IMR-90 (cell line): ENCODE measurements at regions not wholly inside any gene's neighbourhood (a gene's known extent, or its start where the extent isn't known, plus 50 kb on each side); places are given as distances from the start of the nearest gene placed in this dataset.

Experiments used
- ATAC-seq: fragments of 200-7000 bp; cut with Tn5 transposase; 2 replicates; pipeline ENCODE4 v1.9.1; 2020; ENCODE audit warnings: low read depth, mild to moderate bottlenecking, moderate library complexity
- BruUV-seq: library from RNA; stranded (reverse); fragments of 400-500 nt; replicated peaks from 2 replicates; lab custom pipeline; 2021; lab: Mats Ljungman, UMichigan
- CTCF ChIA-PET: fragments of 300-600 bp; formaldehyde crosslinking; extraction: SDS; loops from one replicate; lab custom pipeline; 2021; ENCODE audit warnings: antibody characterized with exemption; lab: Yijun Ruan, JAX
- POLR2A ChIA-PET: fragments of 300-600 bp; sonication (Branson Sonifier 250); formaldehyde crosslinking; loops from one replicate; lab custom pipeline; 2022; ENCODE audit warnings: antibody characterized with exemption; ENCODE audit not compliant: unreplicated experiment; lab: Charles Lee
- DNase-seq: peaks from one replicate; pipeline ENCODE4 v3.0.0; 2013
- H2AFZ ChIP-seq: replicated peaks from 2 replicates; pipeline ENCODE3; 2013; ENCODE audit warnings: low read length, mild to moderate bottlenecking; ENCODE audit not compliant: poor library complexity
- H2AK5ac ChIP-seq: 2 replicates; pipeline ENCODE4 v1.6.1; 2013; ENCODE audit warnings: low read depth, low read length, inconsistent platforms
- H2AK9ac ChIP-seq: replicated peaks from 2 replicates; pipeline ENCODE3; 2013; ENCODE audit warnings: mild to moderate bottlenecking, low read depth, low read length, moderate library complexity; ENCODE audit not compliant: poor library complexity
- H2BK120ac ChIP-seq: 2 replicates; pipeline ENCODE4 v1.6.1; 2013; ENCODE audit warnings: low read depth, low read length, inconsistent platforms
- H2BK15ac ChIP-seq: 3 replicates; pipeline ENCODE4 v1.6.1; 2013; ENCODE audit warnings: low read depth, low read length, inconsistent platforms
- H2BK20ac ChIP-seq: 2 replicates; pipeline ENCODE4 v1.6.1; 2013; ENCODE audit warnings: low read depth, mild to moderate bottlenecking, inconsistent platforms, low read length, moderate library complexity
- H2BK5ac ChIP-seq: 2 replicates; pipeline ENCODE4 v1.6.1; 2013; ENCODE audit warnings: mild to moderate bottlenecking, low read depth, low read length, inconsistent platforms; ENCODE audit not compliant: poor library complexity, severe bottlenecking
- H3K14ac ChIP-seq: replicated peaks from 2 replicates; pipeline ENCODE4 v1.6.1; 2013; ENCODE audit warnings: low read depth, low read length, inconsistent platforms
- H3K18ac ChIP-seq: 2 replicates; pipeline ENCODE4 v1.6.1; 2013; ENCODE audit warnings: low read depth, low read length, control low read depth
- H3K23ac ChIP-seq: 2 replicates; pipeline ENCODE4 v1.6.1; 2013; ENCODE audit warnings: low read depth, low read length, inconsistent platforms
- H3K27ac ChIP-seq: 2 replicates; pipeline ENCODE4 v1.5.1; 2013; ENCODE audit warnings: mild to moderate bottlenecking, control low read depth, low read length; ENCODE audit not compliant: insufficient read depth
- H3K27me3 ChIP-seq: 2 replicates; pipeline ENCODE4 v1.6.1; 2013; ENCODE audit warnings: low read length; ENCODE audit not compliant: control insufficient read depth, insufficient read depth
- H3K36me3 ChIP-seq: 2 replicates; pipeline ENCODE4 v1.6.1; 2013; ENCODE audit warnings: low read length, mixed read lengths; ENCODE audit not compliant: control insufficient read depth, insufficient read depth
- H3K4ac ChIP-seq: 2 replicates; pipeline ENCODE4 v1.6.1; 2013; ENCODE audit warnings: low read depth, low read length, inconsistent platforms
- H3K4me1 ChIP-seq: 2 replicates; pipeline ENCODE4 v1.6.1; 2013; ENCODE audit warnings: low read length, mixed read lengths; ENCODE audit not compliant: control insufficient read depth, insufficient read depth
- H3K4me2 ChIP-seq: 2 replicates; pipeline ENCODE4 v1.6.1; 2013; ENCODE audit warnings: low read depth, mild to moderate bottlenecking, control low read depth, low read length, moderate library complexity
- H3K4me3 ChIP-seq: 2 replicates; pipeline ENCODE4 v1.5.1; 2013; ENCODE audit warnings: low read depth, mild to moderate bottlenecking, control low read depth, low read length, moderate library complexity; ENCODE audit not compliant: insufficient read depth
- H3K56ac ChIP-seq: 2 replicates; pipeline ENCODE4 v1.6.1; 2013; ENCODE audit warnings: low read length, inconsistent platforms; ENCODE audit not compliant: insufficient read depth; ENCODE audit errors: extremely low read depth
- H3K79me1 ChIP-seq, 2 experiments: 2 replicates each; pipeline ENCODE4 v1.6.1; 2013; ENCODE audit warnings: low read length in 2 of 2, inconsistent platforms in 1 of 2, low read depth in 1 of 2
- H3K9ac ChIP-seq: 2 replicates; pipeline ENCODE4 v1.6.1; 2013; ENCODE audit warnings: low read depth, low read length, control low read depth
- H3K9me1 ChIP-seq: 2 replicates; pipeline ENCODE4 v1.6.1; 2013; ENCODE audit warnings: low read length, inconsistent platforms; ENCODE audit not compliant: insufficient read depth
- H3K9me3 ChIP-seq: 2 replicates; pipeline ENCODE4 v1.6.1; 2013; ENCODE audit warnings: low read length; ENCODE audit not compliant: control insufficient read depth, insufficient read depth
- H4K20me1 ChIP-seq: 2 replicates; pipeline ENCODE4 v1.6.1; 2013; ENCODE audit warnings: low read length, inconsistent platforms; ENCODE audit not compliant: insufficient read depth
- H4K5ac ChIP-seq: 2 replicates; pipeline ENCODE4 v1.6.1; 2013; ENCODE audit warnings: mild to moderate bottlenecking, low read depth, low read length, control low read depth
- H4K8ac ChIP-seq, 2 experiments: 2 replicates each; pipeline ENCODE4 v1.6.1; 2013; ENCODE audit warnings: low read depth in 2 of 2, low read length in 2 of 2, control low read depth in 1 of 2, inconsistent platforms in 1 of 2
- H4K91ac ChIP-seq: 2 replicates; pipeline ENCODE4 v1.6.1; 2013; ENCODE audit warnings: low read depth, low read length, inconsistent platforms; ENCODE audit not compliant: insufficient read depth
- CEBPB ChIP-seq: IDR thresholded peaks from 2 replicates; pipeline ENCODE4 v1.6.1; 2012; ENCODE audit warnings: low read depth, low read length, improper control_type of control experiment
- MAZ ChIP-seq: IDR thresholded peaks from 2 replicates; pipeline ENCODE4 v1.6.1; 2012; ENCODE audit warnings: low read depth, mild to moderate bottlenecking, low read length, improper control_type of control experiment, moderate library complexity, borderline replicate concordance
- NFE2L2 ChIP-seq: fragments of 150-350 bp; IDR thresholded peaks from 2 replicates; pipeline ENCODE4 v1.6.1; 2016; ENCODE audit warnings: low read depth, mild to moderate bottlenecking, low read length
- POLR2A ChIP-seq: IDR thresholded peaks from 2 replicates; pipeline ENCODE4 v1.6.1; 2012; ENCODE audit warnings: mild to moderate bottlenecking, low read depth, low read length
- WGBS, 2 experiments: methylation state at CpG; one replicate each; pipeline versions ENCODE4 v1.1.5 to v1.1.7; 2013; ENCODE audit warnings: missing lambda C conversion rate in 2 of 2; ENCODE audit not compliant: insufficient read length in 1 of 2; ENCODE audit errors: extremely low coverage in 2 of 2; 5-methylcytosine and 5-hydroxymethylcytosine counted together
- dilution Hi-C: fragments of 300-500 bp; cut with HindIII; formaldehyde crosslinking; loops from one replicate; pipeline ENCODE4 v1.14.3; 2018; ENCODE audit warnings: low sequenced_read_pairs; ENCODE audit not compliant: unreplicated experiment
- in situ Hi-C: fragments of 300-500 bp; cut with MboI; formaldehyde crosslinking; loops from 3 replicates; pipeline ENCODE4 v1.14.3; 2019; ENCODE audit warnings: low sequenced_read_pairs, inconsistent platforms, mixed read lengths
- intact Hi-C: fragments of 100-400 bp; cut with micrococcal nuclease; formaldehyde crosslinking; loops from 2 replicates; pipeline ENCODE4 v1.10.0; 2022

DNA sequence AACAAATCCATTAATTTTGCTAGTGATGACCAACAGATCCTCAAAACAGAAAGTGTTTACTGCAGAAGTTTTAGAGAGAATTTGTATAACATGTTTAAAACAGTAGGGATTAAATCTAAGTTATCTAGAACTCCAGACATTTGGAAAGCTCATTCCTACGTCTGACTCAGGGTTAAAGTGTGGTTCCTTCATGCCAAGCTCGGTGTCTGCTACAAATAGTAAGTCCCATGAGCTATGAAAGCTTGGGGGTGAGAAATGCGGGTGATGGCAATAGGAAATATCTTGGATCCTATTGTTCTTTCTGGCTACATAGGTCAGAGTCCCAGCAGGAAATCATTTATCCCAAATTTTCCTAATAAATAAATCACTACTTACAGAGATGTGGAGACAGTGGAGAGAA is 867.1 kb downstream of the UQCRFS1 start:
- dilution Hi-C loops, result no loop called here
- H2BK120ac ChIP-seq, result no peak overlapping the region
- H3K23ac ChIP-seq, result no peak overlapping the region
- no peak overlapping the region for H2AK5ac ChIP-seq
- peaks cover 22% of the 10 kb centered on the region for H3K9me3 ChIP-seq
- ChIA-PET CTCF (no interaction called here), POLR2A (no interaction called here)
- no peaks in the 10 kb centered on the region for H3K79me1 ChIP-seq
- no CpG with 5 or more reads among the region's 3 CpGs for WGBS, 2 experiments
- BruUV-seq, result no TSS peak
- H2BK15ac ChIP-seq, result no peak overlapping the region
- no peaks in the 10 kb centered on the region for H3K4me1 ChIP-seq
- no peak overlapping the region for H3K4me2 ChIP-seq
- no peak overlapping the region for H3K14ac ChIP-seq
- TF ChIP-seq NFE2L2, result no peak
- no peak for TF ChIP-seq CEBPB
- no peak for TF ChIP-seq POLR2A
- no peak for TF ChIP-seq MAZ
- no peaks in the 10 kb centered on the region for H3K36me3 ChIP-seq
- no peak overlapping the region for H2AK9ac ChIP-seq
- no peaks in the 10 kb centered on the region for H3K9me1 ChIP-seq
- intact Hi-C loops, result no loop called here
- DNase-seq (no peak), ATAC-seq (no peak)
- H4K20me1 ChIP-seq, result no peaks in the 10 kb centered on the region
- H4K5ac ChIP-seq, result no peak overlapping the region
- no peak overlapping the region for H3K4me3 ChIP-seq
- no peaks in the 10 kb centered on the region for H3K27me3 ChIP-seq
- no peak overlapping the region for H3K9ac ChIP-seq
- no peak overlapping the region for H2BK5ac ChIP-seq
- H2AFZ ChIP-seq, result no peak overlapping the region
- H3K56ac ChIP-seq, result no peak overlapping the region
- no peak overlapping the region for H3K18ac ChIP-seq
- H3K4ac ChIP-seq, result no peak overlapping the region
- no peak overlapping the region for H4K91ac ChIP-seq
- in situ Hi-C loops, result no loop called here
- no peak overlapping the region for H2BK20ac ChIP-seq
- H3K27ac ChIP-seq, result no peak overlapping the region
- no peak overlapping the region for H4K8ac ChIP-seq
